GM21447 (cell line): ENCODE measurements at regions not wholly inside any gene's neighbourhood (a gene's known extent, or its start where the extent isn't known, plus 50 kb on each side); places are given as distances from the start of the nearest gene placed in this dataset.

Experiments
- ATAC-seq: cut with Tn5 transposase; IDR thresholded peaks from one replicate; pipeline ENCODE4 v1.9.1; 2021; ENCODE audit not compliant: unreplicated experiment

GRCh38 chr21:39029086-39029755, 154.0 kb downstream of the PSMG1 start:
- no peak for ATAC-seq

- no peak for ATAC-seq
These were observed 158.1 kb downstream of the PSMG1 start for GRCh38 chr21:39025198-39025597.

DNA sequence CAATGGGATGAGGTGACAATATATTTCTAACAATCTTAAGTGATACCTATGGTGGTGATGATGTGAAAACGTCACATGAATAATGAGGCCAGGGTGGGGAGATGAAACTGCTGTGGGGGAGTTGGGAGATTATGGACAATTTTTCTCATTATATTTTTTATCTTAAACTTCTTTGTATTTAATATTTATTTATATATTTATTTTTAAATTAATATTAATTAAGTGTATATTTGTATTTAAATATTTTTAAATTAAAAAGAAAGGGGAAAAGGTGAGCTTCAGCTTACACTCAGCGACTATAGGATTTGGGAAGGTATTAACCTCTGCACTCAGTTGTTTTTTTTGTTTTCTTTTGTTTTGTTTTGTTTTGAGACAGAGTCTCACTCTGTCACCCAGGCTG, 158.7 kb downstream of the PSMG1 start:
- ATAC-seq = no peak

GRCh38 chr21:39022863-39023693, 160.2 kb downstream of the PSMG1 start:
- ATAC-seq = no peak

DNA sequence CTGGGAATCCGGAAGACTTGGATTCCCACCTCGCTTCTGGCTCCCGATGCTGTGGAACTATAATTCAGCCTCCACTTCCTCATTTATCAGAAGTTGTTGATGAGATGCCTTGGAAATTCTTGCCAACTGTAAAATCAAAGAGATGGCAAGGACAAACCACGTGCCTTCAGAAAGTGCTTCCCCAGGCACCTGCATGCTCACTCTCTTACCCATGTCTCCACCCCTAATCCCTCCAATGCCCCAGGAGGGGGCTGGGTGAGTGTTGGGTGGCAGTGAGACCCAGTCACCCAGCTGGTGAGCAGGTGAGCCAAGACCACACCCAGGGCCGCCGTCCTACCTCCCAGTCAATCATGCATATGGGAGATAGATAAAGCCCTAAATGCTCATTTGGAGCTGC, 160.8 kb downstream of the PSMG1 start:
- ATAC-seq = no peak

DNA sequence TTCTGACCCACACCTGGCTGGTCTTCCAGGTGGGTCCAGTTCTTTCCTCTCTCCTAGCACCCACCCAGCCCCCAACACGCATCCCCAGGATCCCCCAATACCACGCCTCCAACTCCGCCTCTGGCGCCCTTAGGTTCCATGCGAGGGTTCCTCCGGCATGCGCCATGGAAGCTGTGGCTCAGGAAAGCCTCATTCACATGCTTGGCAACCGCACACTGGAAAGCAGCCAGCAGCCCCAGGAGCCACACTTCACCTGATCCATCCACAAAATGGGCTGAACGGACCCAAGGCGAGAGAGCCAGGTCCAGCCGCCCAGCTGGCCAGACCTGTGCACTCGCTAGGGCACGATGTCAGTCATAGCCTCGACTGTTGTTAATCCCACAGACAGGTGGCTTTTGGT, 161.2 kb downstream of the PSMG1 start:
- ATAC-seq = no peak

DNA sequence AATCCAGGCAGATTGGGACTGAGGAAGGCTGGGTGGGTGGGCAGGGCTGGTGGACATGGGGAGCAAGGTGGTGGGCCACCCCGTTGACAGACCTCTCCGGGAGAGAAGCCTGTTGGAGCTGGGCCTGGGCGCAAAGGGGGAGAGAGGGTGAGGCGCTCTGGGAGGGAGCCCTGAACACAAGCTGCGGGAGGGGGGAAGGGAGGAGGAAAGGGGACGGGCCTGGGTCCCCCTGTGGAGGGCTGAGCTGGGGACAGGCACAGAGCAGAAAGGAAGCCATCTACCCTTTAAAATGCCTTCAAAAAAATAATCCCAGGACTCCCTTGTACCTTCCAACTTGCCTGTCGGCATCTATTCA, 161.8 kb downstream of the PSMG1 start:
- ATAC-seq = no peak

DNA sequence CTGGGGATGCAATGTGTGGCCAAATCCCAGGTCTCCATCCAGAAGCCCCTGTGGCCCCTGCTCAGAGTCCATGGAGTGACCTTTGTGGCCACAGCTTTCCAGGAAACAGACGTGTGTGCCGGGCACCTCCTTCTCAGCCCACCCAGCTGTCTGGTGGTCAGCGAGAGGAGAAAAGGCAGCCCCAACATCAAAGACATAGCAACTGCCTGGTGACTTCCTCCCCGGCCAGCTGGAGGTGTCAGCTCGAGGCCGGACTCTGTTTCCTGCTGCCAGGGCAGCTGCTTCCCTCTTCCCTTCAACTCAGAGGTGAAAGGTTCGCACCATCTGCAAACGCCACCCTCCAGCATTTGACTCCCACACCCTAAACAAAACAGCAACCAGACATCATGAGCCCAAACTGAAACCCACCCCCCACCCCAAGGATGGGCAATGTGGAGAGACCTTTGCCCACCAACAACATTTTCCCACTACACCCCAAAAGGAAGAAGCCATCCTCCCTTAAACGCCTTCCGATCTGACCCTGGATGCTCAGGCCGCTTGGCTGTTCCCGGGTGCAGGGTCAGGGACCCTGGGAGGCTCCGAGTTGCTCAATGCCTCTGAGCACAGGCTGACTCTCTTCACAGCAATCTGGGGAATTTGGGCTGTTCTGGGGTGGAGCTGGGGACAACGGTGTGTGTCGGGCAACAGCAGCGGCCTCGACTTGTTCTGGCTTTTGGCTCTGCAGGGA, 162.3 kb downstream of the PSMG1 start:
- no peak for ATAC-seq

DNA sequence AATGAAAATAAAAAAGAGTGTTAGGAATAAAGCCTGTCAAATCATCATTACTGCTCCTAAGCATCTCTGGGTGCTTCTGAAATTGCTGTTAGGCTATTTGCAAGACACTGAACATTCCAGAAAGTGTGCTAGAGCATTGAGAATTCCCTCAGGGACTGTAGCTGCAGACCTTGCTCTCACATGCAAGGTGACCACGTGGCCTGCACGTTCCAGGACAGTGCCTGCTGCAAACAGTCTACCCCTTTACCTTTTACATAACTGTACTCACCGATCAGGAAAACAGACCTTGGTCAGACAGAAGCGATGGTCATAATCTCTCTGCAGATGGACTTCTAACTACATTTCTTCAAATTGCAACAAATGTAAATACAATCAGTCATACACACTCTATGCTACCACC, 164.5 kb downstream of the PSMG1 start:
- ATAC-seq = no peak

GRCh38 chr21:39016740-39017315, 166.4 kb downstream of the PSMG1 start:
- ATAC-seq = peak; percentile 97

DNA sequence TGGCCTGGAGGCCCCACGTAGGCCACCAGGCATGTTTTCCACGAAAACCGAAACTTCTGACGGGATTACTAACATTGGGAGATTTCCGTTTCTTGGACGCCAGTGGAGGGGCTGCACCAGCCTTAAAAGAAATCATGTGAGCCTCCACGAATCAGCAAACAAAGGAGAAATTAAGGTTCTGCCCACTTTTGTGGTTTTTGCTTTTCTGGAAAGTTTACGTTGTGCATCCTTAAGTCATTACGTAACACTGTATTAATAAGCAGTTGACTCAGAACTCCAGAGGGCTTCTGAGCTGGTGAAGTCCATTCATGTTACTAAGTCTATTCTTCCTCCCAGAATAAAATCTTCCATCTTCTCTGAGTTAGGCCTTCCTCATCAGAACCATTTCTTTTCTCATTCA, 168.5 kb downstream of the PSMG1 start:
- ATAC-seq = no peak

- no peak for ATAC-seq
These were observed 170.7 kb downstream of the PSMG1 start for GRCh38 chr21:39012326-39013230.

DNA sequence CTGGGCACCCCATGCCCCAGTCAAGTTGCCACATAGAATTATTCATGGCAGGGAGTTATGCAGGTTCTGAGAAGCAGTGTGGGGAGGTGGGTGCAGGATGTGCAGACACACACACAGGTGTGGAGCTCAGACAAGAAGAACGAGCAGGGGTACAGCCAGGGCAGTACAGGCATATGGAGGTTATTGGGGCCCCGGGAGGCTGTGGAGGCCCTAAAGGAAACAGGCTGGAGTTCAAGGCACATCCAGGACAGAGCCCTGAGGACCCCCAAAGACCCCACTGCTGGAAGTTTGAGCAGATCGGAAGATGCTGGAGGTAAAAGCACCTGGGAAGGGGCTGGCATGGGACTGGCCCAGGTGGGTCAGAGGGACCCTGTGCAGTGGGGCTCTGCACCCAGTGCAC, 171.3 kb downstream of the PSMG1 start:
- ATAC-seq = no peak

GRCh38 chr21:39010629-39011404, 172.4 kb downstream of the PSMG1 start:
- ATAC-seq = no peak

DNA sequence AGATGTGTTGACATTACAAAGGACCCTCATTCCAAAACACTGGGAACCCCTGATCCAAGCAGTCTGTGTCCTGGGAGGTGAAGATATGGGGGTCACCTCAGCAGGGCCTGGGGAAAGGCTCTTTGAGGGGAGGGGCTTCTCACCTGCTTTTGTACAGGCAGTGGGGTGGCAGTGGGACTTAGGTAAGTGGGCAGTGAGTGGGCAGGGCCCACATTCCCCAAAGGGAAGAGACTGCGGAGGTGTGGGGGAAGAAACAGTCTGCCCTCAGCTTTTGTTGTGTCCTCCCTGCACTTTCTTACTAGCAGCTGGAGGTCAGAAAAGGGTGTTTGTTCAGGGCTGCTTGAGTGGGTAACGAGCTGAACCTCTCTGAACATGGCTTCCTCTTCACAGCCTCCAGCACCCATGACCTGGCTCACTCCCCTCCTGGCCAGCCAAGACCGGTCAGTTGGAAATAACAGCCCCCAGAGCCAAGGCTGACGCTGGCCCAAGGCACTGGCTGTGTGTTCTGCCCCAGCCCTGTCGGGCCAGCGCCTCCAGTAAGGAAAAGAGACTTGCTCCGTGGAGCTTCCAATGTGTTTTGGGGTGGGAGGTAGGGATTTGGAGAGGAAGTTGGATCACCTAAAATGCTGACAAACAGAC, 173.5 kb downstream of the PSMG1 start:
- no peak for ATAC-seq

GRCh38 chr21:39007985-39008384, 175.3 kb downstream of the PSMG1 start:
- no peak for ATAC-seq

- ATAC-seq = no peak
These were observed 175.7 kb downstream of the PSMG1 start for GRCh38 chr21:39007532-39007931.

GRCh38 chr21:39006571-39007311, 176.5 kb downstream of the PSMG1 start:
- no peak for ATAC-seq

DNA sequence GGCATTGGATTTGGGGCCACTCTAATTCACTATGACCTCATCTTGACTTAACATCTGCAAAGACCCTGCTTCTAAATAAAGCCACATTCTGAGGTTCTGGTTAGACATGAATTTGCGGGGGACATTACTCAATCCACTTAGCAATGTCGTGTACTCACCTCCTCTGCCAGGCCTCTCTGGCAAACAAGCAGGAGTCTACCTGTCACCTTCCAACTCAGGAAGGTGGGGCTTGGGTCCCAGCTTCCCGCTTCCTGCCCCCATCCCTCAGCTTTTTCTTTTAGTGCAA, 177.8 kb downstream of the PSMG1 start:
- no peak for ATAC-seq
